Endothelial cell of umbilical vein (primary cell): ENCODE measurements at regions not wholly inside any gene's neighbourhood (a gene's known extent, or its start where the extent isn't known, plus 50 kb on each side); places are given as distances from the start of the nearest gene placed in this dataset.

Experiments
- BruUV-seq: library from RNA; stranded (reverse); fragments of 400-500 nt; replicated peaks from 2 replicates; lab custom pipeline; 2021; lab: Mats Ljungman, UMichigan
- CTCF ChIA-PET: fragments of 300-600, 350-600 bp; sonication (Branson Sonifier 250); formaldehyde crosslinking; loops from one replicate; lab custom pipeline; 2021; ENCODE audit warnings: antibody characterized with exemption, inconsistent platforms; lab: Charles Lee
- POLR2A ChIA-PET: fragments of 300-600, 350-600 bp; sonication (Branson Sonifier 250); formaldehyde crosslinking; loops from one replicate; lab custom pipeline; 2021; ENCODE audit warnings: antibody characterized with exemption, inconsistent platforms; lab: Charles Lee
- DNase-seq: peaks from one replicate; pipeline ENCODE4 v3.0.0-alpha.2; 2011; ENCODE audit warnings: low read depth, low spot score
- FAIRE-seq: peaks from 2 replicates; lab custom pipeline; 2011; peaks lifted over from hg19 to GRCh38; lab: Jason Lieb, UNC
- H2AFZ ChIP-seq: 2 replicates; pipeline ENCODE4 v1.6.0; 2012; ENCODE audit warnings: low read depth, low read length, control low read depth, inconsistent platforms
- H3K27ac ChIP-seq: 2 replicates; pipeline ENCODE4 v1.5.1; 2011; ENCODE audit warnings: low read depth, mild to moderate bottlenecking, control low read depth, low read length, moderate library complexity; ENCODE audit not compliant: insufficient read depth
- H3K27me3 ChIP-seq, 2 experiments: 2 replicates each; pipeline versions ENCODE4 v1.6.0 to v1.6.1; 2011; ENCODE audit warnings: low read length in 2 of 2, mixed read lengths in 1 of 2; ENCODE audit not compliant: control insufficient read depth in 2 of 2, insufficient read depth in 2 of 2
- H3K36me3 ChIP-seq, 2 experiments: 2 replicates in 1 of 2; 3 replicates in 1 of 2; pipeline ENCODE4 v1.5.1; 2011; ENCODE audit warnings: low read length in 2 of 2, mild to moderate bottlenecking in 1 of 2, moderate library complexity in 1 of 2; ENCODE audit not compliant: control insufficient read depth in 2 of 2, insufficient read depth in 2 of 2; ENCODE audit errors: extremely low read depth in 1 of 2
- H3K4me1 ChIP-seq: 3 replicates; pipeline ENCODE4 v1.5.1; 2011; ENCODE audit warnings: mild to moderate bottlenecking, low read length; ENCODE audit not compliant: control insufficient read depth, insufficient read depth; ENCODE audit errors: extremely low read depth
- H3K4me2 ChIP-seq: 2 replicates; pipeline ENCODE4 v1.6.1; 2011; ENCODE audit warnings: low read length, control low read depth, mixed read lengths; ENCODE audit not compliant: insufficient read depth
- H3K4me3 ChIP-seq, 3 experiments: fragments of 200-600 bp in 1 of 3; sonication (generic), shearing (Covaris generic) in 1 of 3; replicated peaks in 1 of 3; 2 replicates each; pipeline ENCODE4 v1.5.1; 2011 to 2016; ENCODE audit warnings: control low read depth in 3 of 3, low read length in 3 of 3, mild to moderate bottlenecking in 2 of 3, inconsistent platforms in 1 of 3, low read depth in 1 of 3, moderate library complexity in 1 of 3; ENCODE audit not compliant: insufficient read depth in 1 of 3
- H3K79me2 ChIP-seq: 2 replicates; pipeline ENCODE4 v1.6.0; 2012; ENCODE audit warnings: low read length, inconsistent platforms; ENCODE audit not compliant: control insufficient read depth, insufficient read depth
- H3K9ac ChIP-seq: replicated peaks from 2 replicates; pipeline ENCODE3; 2011; ENCODE audit warnings: low read length, control low read depth; ENCODE audit not compliant: insufficient read depth; ENCODE audit errors: extremely low read depth
- H3K9me1 ChIP-seq: replicated peaks from 3 replicates; pipeline ENCODE4 v1.6.0; 2011; ENCODE audit warnings: mild to moderate bottlenecking, low read length; ENCODE audit not compliant: control insufficient read depth, insufficient read depth; ENCODE audit errors: extremely low read depth
- H3K9me3 ChIP-seq: replicated peaks from 2 replicates; pipeline ENCODE4 v1.5.1; 2012; ENCODE audit warnings: low read length, inconsistent platforms; ENCODE audit not compliant: control insufficient read depth, insufficient read depth
- H4K20me1 ChIP-seq: replicated peaks from 2 replicates; pipeline ENCODE3; 2011; ENCODE audit warnings: mild to moderate bottlenecking, low read length; ENCODE audit not compliant: control insufficient read depth, insufficient read depth; ENCODE audit errors: extremely low read depth
- CTCF ChIP-seq, 2 donors: IDR thresholded peaks; 1 replicate in 1 of 2; 2 replicates in 1 of 2; pipeline ENCODE4 v1.5.1; 2011; ENCODE audit warnings: low read length in 2 of 2, mild to moderate bottlenecking in 2 of 2, moderate library complexity in 2 of 2, control low read depth in 1 of 2, inconsistent platforms in 1 of 2, low read depth in 1 of 2; ENCODE audit not compliant: insufficient read depth in 1 of 2; ENCODE audit errors: extremely low read depth in 1 of 2
- EZH2 ChIP-seq: IDR thresholded peaks from 2 replicates; pipeline ENCODE4 v1.6.1; 2012; ENCODE audit warnings: borderline replicate concordance, low read depth, mild to moderate bottlenecking, moderate library complexity, low read length, inconsistent platforms; ENCODE audit not compliant: severe bottlenecking
- FOS ChIP-seq: IDR thresholded peaks from 2 replicates; pipeline ENCODE4 v1.6.1; 2011; ENCODE audit warnings: mild to moderate bottlenecking, low read length, moderate library complexity, borderline replicate concordance; ENCODE audit not compliant: insufficient read depth
- GATA2 ChIP-seq: IDR thresholded peaks from 2 replicates; pipeline ENCODE4 v1.7.0; 2011; ENCODE audit warnings: low read depth, mild to moderate bottlenecking, moderate library complexity, mixed read lengths, low read length; ENCODE audit not compliant: insufficient read length, insufficient read depth
- JUN ChIP-seq: IDR thresholded peaks from 2 replicates; pipeline ENCODE4 v1.6.1; 2011; ENCODE audit warnings: borderline replicate concordance, low read depth; ENCODE audit not compliant: insufficient read length, insufficient read depth
- MAX ChIP-seq: IDR thresholded peaks from 2 replicates; pipeline ENCODE4 v1.6.1; 2011; ENCODE audit not compliant: insufficient read depth, insufficient read length
- MYC ChIP-seq: IDR thresholded peaks from one replicate; pipeline ENCODE4 v1.6.1; 2011; ENCODE audit warnings: mild to moderate bottlenecking, low read depth, low read length
- POLR2A ChIP-seq: IDR thresholded peaks from 2 replicates; pipeline ENCODE4 v1.6.1; 2012; ENCODE audit warnings: low read depth, mild to moderate bottlenecking, control low read depth, low read length
- POLR2AphosphoS5 ChIP-seq: IDR thresholded peaks from 2 replicates; pipeline ENCODE4 v1.6.1; 2012; ENCODE audit warnings: low read depth, mild to moderate bottlenecking, control low read depth, low read length, moderate library complexity; ENCODE audit not compliant: insufficient read depth
- dilution Hi-C: fragments of 300-500 bp; cut with MboI; formaldehyde crosslinking; loops from one replicate; pipeline ENCODE4 v1.15.0; 2019; ENCODE audit warnings: low sequenced_read_pairs; ENCODE audit not compliant: extremely low pct_ligation_motif_present
- intact Hi-C: fragments of 100-400 bp; cut with micrococcal nuclease; formaldehyde crosslinking; loops from one replicate; pipeline ENCODE4 v1.10.0; 2022

GRCh38 chr19:31179471-31179852 is 169.8 kb downstream of the TSHZ3 start:
- no peak for TF ChIP-seq POLR2A
- no peak for TF ChIP-seq POLR2AphosphoS5
- Histone ChIP-seq H3K9me3 (no peaks in the 10 kb centered on the region), H2AFZ (no peak overlapping the region), H3K4me2 (no peak overlapping the region), H4K20me1 (no peaks in the 10 kb centered on the region), H3K9me1 (no peaks in the 10 kb centered on the region), H3K27me3 (no peaks in the 10 kb centered on the region), H3K4me1 (no peaks in the 10 kb centered on the region), H3K36me3 (no peaks in the 10 kb centered on the region), H3K9ac (no peak overlapping the region), H3K79me2 (no peaks in the 10 kb centered on the region), H3K4me3 (no peak overlapping the region), H3K27ac (no peak overlapping the region)
- dilution Hi-C loops (no loop called here), intact Hi-C loops (no loop called here)
- POLR2A ChIA-PET: no interaction called here
- CTCF ChIA-PET: no interaction called here
- BruUV-seq: no TSS peak
- FAIRE-seq (no peak), DNase-seq (no peak)

GRCh38 chr19:31178833-31179470 is 170.3 kb downstream of the TSHZ3 start:
- no peaks in the 10 kb centered on the region for H3K36me3 ChIP-seq
- H3K4me2 ChIP-seq: no peak overlapping the region
- intact Hi-C loops (no loop called here), dilution Hi-C loops (no loop called here)
- BruUV-seq: no TSS peak
- no peaks in the 10 kb centered on the region for H4K20me1 ChIP-seq
- no peak overlapping the region for H3K27ac ChIP-seq
- no peaks in the 10 kb centered on the region for H3K4me1 ChIP-seq
- TF ChIP-seq EZH2: no peak
- TF ChIP-seq MYC: no peak
- TF ChIP-seq JUN: no peak
- TF ChIP-seq FOS: no peak
- no peak for TF ChIP-seq POLR2AphosphoS5
- TF ChIP-seq CTCF (IDR thresholded peaks at IDR 0.05; ENCODE audit: extremely low read depth in 1 of 2, insufficient read depth in 1 of 2, low read depth in 1 of 2, low read length in 2 of 2): no peak
- TF ChIP-seq POLR2A: no peak
- no peak for TF ChIP-seq GATA2
- no peak for TF ChIP-seq MAX
- no peaks in the 10 kb centered on the region for H3K27me3 ChIP-seq
- no peaks in the 10 kb centered on the region for H3K9me3 ChIP-seq
- H3K79me2 ChIP-seq: no peaks in the 10 kb centered on the region
- no peak overlapping the region for H3K4me3 ChIP-seq
- no peak overlapping the region for H2AFZ ChIP-seq
- ChIA-PET CTCF (no interaction called here), POLR2A (no interaction called here)
- no peak for DNase-seq
- no peak for FAIRE-seq
- H3K9ac ChIP-seq: no peak overlapping the region
- no peaks in the 10 kb centered on the region for H3K9me1 ChIP-seq
